ENCODE measurements at regions not wholly inside any gene's neighbourhood (a gene's known extent, or its start where the extent isn't known, plus 50 kb on each side); places are given as distances from the start of the nearest gene placed in this dataset.

- TF ChIP-seq SMC3 (IDR thresholded peaks at IDR 0.05; ENCODE audit: low read depth, low read length) (no peak), POLR2AphosphoS5 (IDR thresholded peaks at IDR 0.05; ENCODE audit: low read depth, low read length) (no peak), USF2 (IDR thresholded peaks at IDR 0.05; ENCODE audit: borderline replicate concordance, low read depth, low read length) (no peak), ZBTB33 (IDR thresholded peaks at IDR 0.05; ENCODE audit: borderline replicate concordance, low read depth) (no peak), CTCF (IDR thresholded peaks at IDR 0.05) (no peak), FOXM1 (IDR thresholded peaks at IDR 0.05; ENCODE audit: low read depth) (no peak), REST (IDR thresholded peaks at IDR 0.05; ENCODE audit: low read depth, low read length) (no peak), RAD21 (IDR thresholded peaks at IDR 0.05; ENCODE audit: low read length) (no peak)
Observed at GRCh38 chr2:185201063-185201462, 537.5 kb upstream of the FSIP2 start.
